ENCODE measurements at regions not wholly inside any gene's neighbourhood (a gene's known extent, or its start where the extent isn't known, plus 50 kb on each side); places are given as distances from the start of the nearest gene placed in this dataset.

- Histone ChIP-seq H3K4me3 (ENCODE audit: low read length) (no peak overlapping the region), H3K9ac (ENCODE audit: low read depth, low read length) (no peak overlapping the region), H3K27me3 (ENCODE audit: insufficient read depth, low read length) (no peaks in the 10 kb centered on the region), H3K4me1 (ENCODE audit: insufficient read depth, low read length) (no peaks in the 10 kb centered on the region), H3K36me3 (ENCODE audit: insufficient read depth, low read length) (no peaks in the 10 kb centered on the region), H3K27ac (ENCODE audit: low read depth, low read length) (no peak overlapping the region), H3K9me3 (ENCODE audit: insufficient read depth, low read depth, low read length) (peaks cover 14% of the 10 kb centered on the region)
- 90% methylated on average over 2 of the region's 2 CpGs for WGBS
Observed at GRCh38 chr4:19152264-19152663, 1099.4 kb upstream of the SLIT2 start.

GRCh38 chr4:19151684-19152083 is 1100.0 kb upstream of the SLIT2 start:
- WGBS = 78% methylated on average over 1 of the region's 1 CpG
- Histone ChIP-seq H3K27me3 (ENCODE audit: insufficient read depth, low read length) (no peaks in the 10 kb centered on the region), H3K9me3 (ENCODE audit: insufficient read depth, low read depth, low read length) (peaks cover 14% of the 10 kb centered on the region), H3K9ac (ENCODE audit: low read depth, low read length) (no peak overlapping the region), H3K27ac (ENCODE audit: low read depth, low read length) (no peak overlapping the region), H3K36me3 (ENCODE audit: insufficient read depth, low read length) (no peaks in the 10 kb centered on the region), H3K4me1 (ENCODE audit: insufficient read depth, low read length) (no peaks in the 10 kb centered on the region), H3K4me3 (ENCODE audit: low read length) (no peak overlapping the region)

GRCh38 chr4:19146038-19146437 is 1105.7 kb upstream of the SLIT2 start:
- no peak overlapping the region for H3K9ac ChIP-seq (ENCODE audit: low read depth, low read length)

GRCh38 chr4:19135895-19136633 is 1114.5 kb upstream of the LCORL start:
- Histone ChIP-seq H3K27ac (ENCODE audit: low read depth, low read length) (no peak overlapping the region), H3K9ac (ENCODE audit: low read depth, low read length) (no peak overlapping the region), H3K9me3 (ENCODE audit: insufficient read depth, low read depth, low read length) (no peaks in the 10 kb centered on the region), H3K27me3 (ENCODE audit: insufficient read depth, low read length) (no peaks in the 10 kb centered on the region), H3K36me3 (ENCODE audit: insufficient read depth, low read length) (no peaks in the 10 kb centered on the region), H3K4me1 (ENCODE audit: insufficient read depth, low read length) (peaks cover 8% of the 10 kb centered on the region; the same call in 1 of the 2 replicates), H3K4me3 (ENCODE audit: low read length) (no peak overlapping the region)
- 94% methylated on average over 1 of the region's 1 CpG for WGBS

More at GRCh38 chr4:19146038-19146437, 1105.7 kb upstream of the SLIT2 start:
- Histone ChIP-seq H3K4me3 (ENCODE audit: low read length) (no peak overlapping the region), H3K9me3 (ENCODE audit: insufficient read depth, low read depth, low read length) (no peaks in the 10 kb centered on the region), H3K4me1 (ENCODE audit: insufficient read depth, low read length) (no peaks in the 10 kb centered on the region), H3K27ac (ENCODE audit: low read depth, low read length) (no peak overlapping the region), H3K27me3 (ENCODE audit: insufficient read depth, low read length) (no peaks in the 10 kb centered on the region), H3K36me3 (ENCODE audit: insufficient read depth, low read length) (no peaks in the 10 kb centered on the region)
- 95% methylated on average over 2 of the region's 3 CpGs for WGBS

GRCh38 chr4:19134685-19135084 is 1113.1 kb upstream of the LCORL start:
- Histone ChIP-seq H3K9ac (ENCODE audit: low read depth, low read length) (no peak overlapping the region), H3K27me3 (ENCODE audit: insufficient read depth, low read length) (no peaks in the 10 kb centered on the region), H3K27ac (ENCODE audit: low read depth, low read length) (no peak overlapping the region), H3K4me3 (ENCODE audit: low read length) (no peak overlapping the region), H3K36me3 (ENCODE audit: insufficient read depth, low read length) (no peaks in the 10 kb centered on the region), H3K4me1 (ENCODE audit: insufficient read depth, low read length) (peaks cover 8% of the 10 kb centered on the region; the same call in 1 of the 2 replicates), H3K9me3 (ENCODE audit: insufficient read depth, low read depth, low read length) (no peaks in the 10 kb centered on the region)
- WGBS = 62% methylated on average over 3 of the region's 3 CpGs

- H3K27me3 ChIP-seq (ENCODE audit: insufficient read depth, low read length) = no peaks in the 10 kb centered on the region
- H3K4me1 ChIP-seq (ENCODE audit: insufficient read depth, low read length) = peaks cover 8% of the 10 kb centered on the region; the same call in 1 of the 2 replicates
- no peak overlapping the region for H3K4me3 ChIP-seq (ENCODE audit: low read length)
- H3K27ac ChIP-seq (ENCODE audit: low read depth, low read length) = no peak overlapping the region
- H3K9ac ChIP-seq (ENCODE audit: low read depth, low read length) = no peak overlapping the region
- H3K36me3 ChIP-seq (ENCODE audit: insufficient read depth, low read length) = no peaks in the 10 kb centered on the region
- no peaks in the 10 kb centered on the region for H3K9me3 ChIP-seq (ENCODE audit: insufficient read depth, low read depth, low read length)
- whole genome bisulfite sequencing = 88% methylated on average over 1 of the region's 1 CpG
Observed at GRCh38 chr4:19133315-19133714, 1111.8 kb upstream of the LCORL start.

- no peak overlapping the region for H3K27ac ChIP-seq (ENCODE audit: low read depth, low read length)
- H3K36me3 ChIP-seq (ENCODE audit: insufficient read depth, low read length) = no peaks in the 10 kb centered on the region
- peaks cover 8% of the 10 kb centered on the region; the same call in 1 of the 2 replicates for H3K4me1 ChIP-seq (ENCODE audit: insufficient read depth, low read length)
- H3K4me3 ChIP-seq (ENCODE audit: low read length) = no peak overlapping the region
- no peak overlapping the region for H3K9ac ChIP-seq (ENCODE audit: low read depth, low read length)
- no peaks in the 10 kb centered on the region for H3K27me3 ChIP-seq (ENCODE audit: insufficient read depth, low read length)
- H3K9me3 ChIP-seq (ENCODE audit: insufficient read depth, low read depth, low read length) = no peaks in the 10 kb centered on the region
Observed at GRCh38 chr4:19130866-19131265, 1109.3 kb upstream of the LCORL start.

- Histone ChIP-seq H3K9me3 (ENCODE audit: insufficient read depth, low read depth, low read length) (no peaks in the 10 kb centered on the region), H3K9ac (ENCODE audit: low read depth, low read length) (no peak overlapping the region), H3K4me3 (ENCODE audit: low read length) (no peak overlapping the region), H3K27me3 (ENCODE audit: insufficient read depth, low read length) (no peaks in the 10 kb centered on the region), H3K27ac (ENCODE audit: low read depth, low read length) (no peak overlapping the region), H3K4me1 (ENCODE audit: insufficient read depth, low read length) (no peaks in the 10 kb centered on the region), H3K36me3 (ENCODE audit: insufficient read depth, low read length) (no peaks in the 10 kb centered on the region)
- WGBS = no CpG with 5 or more reads among the region's 1 CpG
Observed at GRCh38 chr4:19128176-19128575, 1106.6 kb upstream of the LCORL start.

- Histone ChIP-seq H3K27me3 (ENCODE audit: insufficient read depth, low read length) (no peaks in the 10 kb centered on the region), H3K27ac (ENCODE audit: low read depth, low read length) (no peak overlapping the region), H3K9me3 (ENCODE audit: insufficient read depth, low read depth, low read length) (no peaks in the 10 kb centered on the region), H3K36me3 (ENCODE audit: insufficient read depth, low read length) (no peaks in the 10 kb centered on the region), H3K4me1 (ENCODE audit: insufficient read depth, low read length) (no peaks in the 10 kb centered on the region), H3K9ac (ENCODE audit: low read depth, low read length) (no peak overlapping the region), H3K4me3 (ENCODE audit: low read length) (no peak overlapping the region)
- 94% methylated on average over 4 of the region's 4 CpGs for WGBS
Observed at GRCh38 chr4:19126903-19127302, 1105.3 kb upstream of the LCORL start.

- no peak overlapping the region for H3K27ac ChIP-seq (ENCODE audit: low read depth, low read length)
- no peaks in the 10 kb centered on the region for H3K36me3 ChIP-seq (ENCODE audit: insufficient read depth, low read length)
- no peaks in the 10 kb centered on the region for H3K27me3 ChIP-seq (ENCODE audit: insufficient read depth, low read length)
- no peak overlapping the region for H3K9ac ChIP-seq (ENCODE audit: low read depth, low read length)
- no peaks in the 10 kb centered on the region for H3K9me3 ChIP-seq (ENCODE audit: insufficient read depth, low read depth, low read length)
- WGBS = 95% methylated on average over 3 of the region's 4 CpGs
- H3K4me1 ChIP-seq (ENCODE audit: insufficient read depth, low read length) = no peaks in the 10 kb centered on the region
- H3K4me3 ChIP-seq (ENCODE audit: low read length) = no peak overlapping the region
Observed at GRCh38 chr4:19123681-19124080, 1102.1 kb upstream of the LCORL start.

GRCh38 chr4:19119904-19120560 is 1098.5 kb upstream of the LCORL start:
- Histone ChIP-seq H3K4me3 (ENCODE audit: low read length) (no peak overlapping the region), H3K9me3 (ENCODE audit: insufficient read depth, low read depth, low read length) (no peaks in the 10 kb centered on the region), H3K9ac (ENCODE audit: low read depth, low read length) (no peak overlapping the region), H3K27me3 (ENCODE audit: insufficient read depth, low read length) (no peaks in the 10 kb centered on the region), H3K4me1 (ENCODE audit: insufficient read depth, low read length) (no peaks in the 10 kb centered on the region), H3K27ac (ENCODE audit: low read depth, low read length) (no peak overlapping the region), H3K36me3 (ENCODE audit: insufficient read depth, low read length) (no peaks in the 10 kb centered on the region)
- WGBS = 97% methylated on average over 3 of the region's 3 CpGs

Measured in HUES64 (cell line).